GM18951 (cell line): ENCODE measurements at regions not wholly inside any gene's neighbourhood (a gene's known extent, or its start where the extent isn't known, plus 50 kb on each side); places are given as distances from the start of the nearest gene placed in this dataset.

Experiments used
- POLR2A ChIP-seq: IDR thresholded peaks from 4 replicates; pipeline ENCODE4 v1.6.1; 2011; ENCODE audit warnings: mild to moderate bottlenecking; ENCODE audit not compliant: insufficient read length, insufficient read depth; ENCODE audit errors: extremely low read depth
- in situ Hi-C: fragments of 300-500 bp; cut with MboI; formaldehyde crosslinking; loops from one replicate; pipeline ENCODE4 v1.12.0; 2022; ENCODE audit warnings: low sequenced_read_pairs, mixed read lengths, inconsistent platforms; ENCODE audit not compliant: unreplicated experiment

- no peak for TF ChIP-seq POLR2A
- in situ Hi-C loops = no loop called here
These were observed 789.9 kb downstream of the USP25 start for GRCh38 chr21:16519644-16520043.

GRCh38 chr21:16522548-16522947 is 792.8 kb downstream of the USP25 start:
- no peak for TF ChIP-seq POLR2A
- in situ Hi-C loops = no loop called here

GRCh38 chr21:16530656-16531055 is 800.9 kb downstream of the USP25 start:
- no peak for TF ChIP-seq POLR2A
- in situ Hi-C loops = no loop called here

GRCh38 chr21:16532840-16533239 is 803.1 kb downstream of the USP25 start:
- in situ Hi-C loops = no loop called here

GRCh38 chr21:16533692-16534407 is 804.1 kb downstream of the USP25 start:
- in situ Hi-C loops = no loop called here
- TF ChIP-seq POLR2A = no peak

More at GRCh38 chr21:16532840-16533239, 803.1 kb downstream of the USP25 start:
- no peak for TF ChIP-seq POLR2A

GRCh38 chr21:16534408-16535101 is 804.8 kb downstream of the USP25 start:
- TF ChIP-seq POLR2A = no peak
- in situ Hi-C loops = no loop called here

GRCh38 chr21:16535102-16535422 is 805.3 kb downstream of the USP25 start:
- in situ Hi-C loops = no loop called here
- no peak for TF ChIP-seq POLR2A

GRCh38 chr21:16535626-16536025 is 805.8 kb downstream of the USP25 start:
- in situ Hi-C loops = no loop called here
- no peak for TF ChIP-seq POLR2A

- in situ Hi-C loops = no loop called here
- TF ChIP-seq POLR2A = no peak
These were observed 806.4 kb downstream of the USP25 start for GRCh38 chr21:16536140-16536539.

- TF ChIP-seq POLR2A = no peak
- in situ Hi-C loops = no loop called here
These were observed 807.1 kb downstream of the USP25 start for GRCh38 chr21:16536643-16537434.

GRCh38 chr21:16537501-16537900 is 807.7 kb downstream of the USP25 start:
- TF ChIP-seq POLR2A = no peak
- in situ Hi-C loops = no loop called here

- TF ChIP-seq POLR2A = no peak
- in situ Hi-C loops = no loop called here
These were observed 808.6 kb downstream of the USP25 start for GRCh38 chr21:16538405-16538804.

- no peak for TF ChIP-seq POLR2A
- in situ Hi-C loops = no loop called here
These were observed 809.2 kb downstream of the USP25 start for GRCh38 chr21:16538936-16539440.

GRCh38 chr21:16540966-16541727 is 811.4 kb downstream of the USP25 start:
- no peak for TF ChIP-seq POLR2A
- in situ Hi-C loops = no loop called here
